OCI-LY7 (cell line): ENCODE measurements at regions not wholly inside any gene's neighbourhood (a gene's known extent, or its start where the extent isn't known, plus 50 kb on each side); places are given as distances from the start of the nearest gene placed in this dataset.

Experiments used
- BruUV-seq: library from RNA; stranded (reverse); fragments of 400-500 nt; replicated peaks from 2 replicates; lab custom pipeline; 2021; lab: Mats Ljungman, UMichigan
- CTCF ChIA-PET: fragments of 300-600 bp; sonication (Branson Sonifier 250); formaldehyde crosslinking; loops from one replicate; lab custom pipeline; 2022; ENCODE audit warnings: antibody characterized with exemption; ENCODE audit not compliant: unreplicated experiment; lab: Charles Lee
- POLR2A ChIA-PET: fragments of 300-600 bp; sonication (Branson Sonifier 250); formaldehyde crosslinking; loops from one replicate; lab custom pipeline; 2022; ENCODE audit warnings: antibody characterized with exemption; lab: Charles Lee
- DNase-seq: peaks from one replicate; pipeline ENCODE4 v3.0.0-alpha.2; 2015; ENCODE audit warnings: low spot score
- H2AFZ ChIP-seq: fragments of 200-600 bp; sonication (generic), shearing (Covaris generic); 2 replicates; pipeline ENCODE4 v1.6.1; 2014; ENCODE audit warnings: mild to moderate bottlenecking, antibody characterized with exemption, low read length, moderate library complexity
- H3K27ac ChIP-seq: fragments of 200-600 bp; sonication (generic); 2 replicates; pipeline ENCODE4 v1.5.1; 2014; ENCODE audit warnings: mixed run types, low read depth, mild to moderate bottlenecking, moderate library complexity, low read length, inconsistent platforms; ENCODE audit not compliant: poor library complexity, severe bottlenecking
- H3K36me3 ChIP-seq: fragments of 200-600 bp; sonication (generic); 2 replicates; pipeline ENCODE4 v1.6.1; 2014; ENCODE audit warnings: mild to moderate bottlenecking, antibody characterized with exemption, low read length, moderate library complexity, mixed read lengths; ENCODE audit not compliant: insufficient read depth
- H3K4me1 ChIP-seq: fragments of 200-600 bp; sonication (generic); 2 replicates; pipeline ENCODE4 v1.5.1; 2014; ENCODE audit warnings: mild to moderate bottlenecking, low read length; ENCODE audit not compliant: insufficient read depth, poor library complexity, severe bottlenecking
- H3K4me2 ChIP-seq: fragments of 200-600 bp; sonication (generic); 2 replicates; pipeline ENCODE4 v1.6.1; 2014; ENCODE audit warnings: mild to moderate bottlenecking, low read length
- H3K4me3 ChIP-seq: fragments of 200-600 bp; sonication (generic); 2 replicates; pipeline ENCODE4 v1.5.1; 2014; ENCODE audit warnings: mild to moderate bottlenecking, low read depth, low read length; ENCODE audit not compliant: poor library complexity, severe bottlenecking
- H3K79me2 ChIP-seq: fragments of 200-600 bp; sonication (generic); 2 replicates; pipeline ENCODE4 v1.6.1; 2016; ENCODE audit warnings: low read depth, mild to moderate bottlenecking, low read length, moderate library complexity, mixed read lengths; ENCODE audit not compliant: insufficient read depth
- H3K9me2 ChIP-seq: fragments of 200-600 bp; sonication (generic); 2 replicates; pipeline ENCODE4 v1.6.1; 2016; ENCODE audit warnings: mild to moderate bottlenecking, low read length, mixed read lengths; ENCODE audit not compliant: insufficient read depth
- H3K9me3 ChIP-seq: fragments of 200-600 bp; sonication (generic); 2 replicates; pipeline ENCODE4 v1.6.1; 2014; ENCODE audit warnings: mild to moderate bottlenecking, mixed run types, low read length, mixed read lengths
- H4K20me1 ChIP-seq: fragments of 200-600 bp; sonication (generic); 2 replicates; pipeline ENCODE4 v1.6.1; 2014; ENCODE audit warnings: mild to moderate bottlenecking, antibody characterized with exemption, low read length, moderate library complexity, mixed read lengths; ENCODE audit not compliant: insufficient read depth
- CTCF ChIP-seq: fragments of 200-600 bp; sonication (generic); conservative IDR thresholded peaks from 2 replicates; pipeline ENCODE4 v1.5.1; 2014; ENCODE audit warnings: mild to moderate bottlenecking, antibody characterized with exemption, low read length, moderate library complexity, mixed read lengths
- EZH2phosphoT487 ChIP-seq: fragments of 200-600 bp; sonication (generic); IDR thresholded peaks from 2 replicates; pipeline ENCODE4 v1.6.1; 2018; ENCODE audit warnings: low read depth, borderline replicate concordance, mild to moderate bottlenecking, mixed run types, antibody characterized with exemption, low read length, moderate library complexity, mixed read lengths
- intact Hi-C: fragments of 100-400 bp; cut with micrococcal nuclease; formaldehyde crosslinking; loops from one replicate; pipeline ENCODE4 v1.10.0; 2022; ENCODE audit not compliant: unreplicated experiment

GRCh38 chr10:60621018-60621417, 157.3 kb upstream of the CDK1 start:
- H2AFZ ChIP-seq: no peak overlapping the region
- H3K9me3 ChIP-seq: no peaks in the 10 kb centered on the region
- no peaks in the 10 kb centered on the region for H4K20me1 ChIP-seq
- ChIA-PET CTCF (no interaction called here), POLR2A (interaction anchor here (0.6 kb wide), 1 partner anchor 189 kb away, joined by 3 read pairs; no protein-coding TSS in a partner anchor)
- no TSS peak for BruUV-seq
- no peak overlapping the region for H3K4me2 ChIP-seq
- H3K9me2 ChIP-seq: no peaks in the 10 kb centered on the region
- no peak overlapping the region for H3K27ac ChIP-seq
- H3K79me2 ChIP-seq: no peaks in the 10 kb centered on the region
- no peaks in the 10 kb centered on the region for H3K36me3 ChIP-seq
- H3K4me3 ChIP-seq: no peak overlapping the region
- no peaks in the 10 kb centered on the region for H3K4me1 ChIP-seq
- no peak for DNase-seq
- TF ChIP-seq EZH2phosphoT487 (no peak), CTCF (no peak)
- intact Hi-C loops: no loop called here

- no peak overlapping the region for H3K4me2 ChIP-seq
- BruUV-seq: no TSS peak
- no peaks in the 10 kb centered on the region for H3K79me2 ChIP-seq
- H3K4me3 ChIP-seq: no peak overlapping the region
- intact Hi-C loops: no loop called here
- no peak overlapping the region for H3K27ac ChIP-seq
- TF ChIP-seq EZH2phosphoT487 (no peak), CTCF (no peak)
- H3K36me3 ChIP-seq: no peaks in the 10 kb centered on the region
- no peaks in the 10 kb centered on the region for H3K4me1 ChIP-seq
- no peaks in the 10 kb centered on the region for H4K20me1 ChIP-seq
- CTCF ChIA-PET: no interaction called here
- no peaks in the 10 kb centered on the region for H3K9me3 ChIP-seq
- no peaks in the 10 kb centered on the region for H3K9me2 ChIP-seq
- POLR2A ChIA-PET: interaction anchor here (0.7 kb wide), 1 partner anchor 33 kb away, joined by 3 read pairs; no protein-coding TSS in a partner anchor
- DNase-seq: no peak
- H2AFZ ChIP-seq: no peak overlapping the region
These were observed 159.4 kb upstream of the CDK1 start for GRCh38 chr10:60618861-60619260.

GRCh38 chr10:60615541-60615940, 162.7 kb upstream of the CDK1 start:
- Histone ChIP-seq H3K9me2 (no peaks in the 10 kb centered on the region), H3K27ac (no peak overlapping the region), H3K4me1 (no peaks in the 10 kb centered on the region), H3K79me2 (no peaks in the 10 kb centered on the region), H4K20me1 (no peaks in the 10 kb centered on the region), H3K36me3 (no peaks in the 10 kb centered on the region), H2AFZ (no peak overlapping the region), H3K9me3 (no peaks in the 10 kb centered on the region), H3K4me3 (no peak overlapping the region), H3K4me2 (no peak overlapping the region)
- CTCF ChIA-PET: no interaction called here
- TF ChIP-seq CTCF: no peak
- TF ChIP-seq EZH2phosphoT487: no peak
- BruUV-seq: no TSS peak
- intact Hi-C loops: no loop called here
- DNase-seq: no peak
- POLR2A ChIA-PET: interaction anchor here (0.5 to 0.6 kb wide), 3 partner anchors 63 to 142 kb away, joined by 3 read pairs; no protein-coding TSS in a partner anchor
